Neural progenitor cell (in vitro differentiated cells): ENCODE measurements at regions not wholly inside any gene's neighbourhood (a gene's known extent, or its start where the extent isn't known, plus 50 kb on each side); places are given as distances from the start of the nearest gene placed in this dataset.

Source experiments
- DNase-seq: peaks from one replicate; pipeline ENCODE4 v3.0.0-alpha.2; 2016; ENCODE audit warnings: low spot score
- H2AFZ ChIP-seq: fragments of 200-600 bp; sonication (generic); replicated peaks from 2 replicates; pipeline ENCODE4 v1.6.1; 2016; ENCODE audit warnings: antibody characterized with exemption
- H3F3A ChIP-seq: fragments of 200-600 bp; sonication (generic); 2 replicates; pipeline ENCODE4 v1.6.1; 2016; ENCODE audit warnings: antibody characterized with exemption, low read depth
- H3K27ac ChIP-seq: fragments of 200-600 bp; sonication (generic); 2 replicates; pipeline ENCODE4 v1.5.1; 2016; ENCODE audit warnings: mild to moderate bottlenecking
- H3K27me3 ChIP-seq: fragments of 200-600 bp; sonication (generic); 2 replicates; pipeline ENCODE4 v1.6.1; 2016; ENCODE audit warnings: mild to moderate bottlenecking, moderate library complexity
- H3K36me3 ChIP-seq: fragments of 200-600 bp; sonication (generic); 2 replicates; pipeline ENCODE4 v1.5.1; 2016
- H3K4me1 ChIP-seq: fragments of 200-600 bp; sonication (generic); 2 replicates; pipeline ENCODE4 v1.6.1; 2016; ENCODE audit warnings: mixed run types
- H3K4me2 ChIP-seq: fragments of 200-600 bp; sonication (generic); 2 replicates; pipeline ENCODE4 v1.6.1; 2016
- H3K4me3 ChIP-seq: fragments of 200-600 bp; sonication (generic); 2 replicates; pipeline ENCODE4 v1.5.1; 2016
- H3K79me2 ChIP-seq: fragments of 200-600 bp; sonication (generic); 2 replicates; pipeline ENCODE4 v1.6.1; 2016; ENCODE audit warnings: low read depth
- H3K9ac ChIP-seq: fragments of 200-600 bp; sonication (generic); 2 replicates; pipeline ENCODE4 v1.6.1; 2016
- H3K9me3 ChIP-seq: fragments of 200-600 bp; sonication (generic); 2 replicates; pipeline ENCODE4 v1.5.1; 2016; ENCODE audit warnings: low read depth
- H4K20me1 ChIP-seq: fragments of 200-600 bp; sonication (generic); 2 replicates; pipeline ENCODE4 v1.6.1; 2016; ENCODE audit warnings: low read depth
- H3K27ac Mint-ChIP-seq: 3 replicates; pipeline ENCODE4 v1.8.0; 2021; ENCODE audit warnings: mixed read lengths
- H3K27me3 Mint-ChIP-seq: 2 replicates; pipeline ENCODE4 v1.8.0; 2022; ENCODE audit warnings: low read depth, mild to moderate bottlenecking, inconsistent platforms, moderate library complexity, mixed read lengths; ENCODE audit not compliant: insufficient read depth
- H3K36me3 Mint-ChIP-seq: 3 replicates; pipeline ENCODE4 v1.8.0; 2021; ENCODE audit warnings: mixed read lengths
- H3K4me1 Mint-ChIP-seq: 3 replicates; pipeline ENCODE4 v1.8.0; 2021; ENCODE audit warnings: mixed read lengths
- H3K4me3 Mint-ChIP-seq: 3 replicates; pipeline ENCODE4 v1.8.0; 2021; ENCODE audit warnings: mild to moderate bottlenecking, moderate library complexity, mixed read lengths
- H3K9me3 Mint-ChIP-seq: 3 replicates; pipeline ENCODE4 v1.8.0; 2020; ENCODE audit warnings: mixed read lengths
- EZH2 ChIP-seq: fragments of 200-600 bp; sonication (generic); IDR thresholded peaks from 2 replicates; pipeline ENCODE4 v1.6.1; 2017; ENCODE audit warnings: antibody characterized with exemption, mild to moderate bottlenecking, moderate library complexity
- EZH2phosphoT487 ChIP-seq: fragments of 200-600 bp; sonication (generic); IDR thresholded peaks from 2 replicates; pipeline ENCODE4 v1.6.1; 2017; ENCODE audit warnings: antibody characterized with exemption
- TF ChIP-seq, protein P1 (sequence below): fragments of 200-600 bp; sonication (generic); IDR thresholded peaks from 2 replicates; pipeline ENCODE4 v1.5.1; 2017; ENCODE audit warnings: antibody characterized with exemption, mild to moderate bottlenecking

DNA sequence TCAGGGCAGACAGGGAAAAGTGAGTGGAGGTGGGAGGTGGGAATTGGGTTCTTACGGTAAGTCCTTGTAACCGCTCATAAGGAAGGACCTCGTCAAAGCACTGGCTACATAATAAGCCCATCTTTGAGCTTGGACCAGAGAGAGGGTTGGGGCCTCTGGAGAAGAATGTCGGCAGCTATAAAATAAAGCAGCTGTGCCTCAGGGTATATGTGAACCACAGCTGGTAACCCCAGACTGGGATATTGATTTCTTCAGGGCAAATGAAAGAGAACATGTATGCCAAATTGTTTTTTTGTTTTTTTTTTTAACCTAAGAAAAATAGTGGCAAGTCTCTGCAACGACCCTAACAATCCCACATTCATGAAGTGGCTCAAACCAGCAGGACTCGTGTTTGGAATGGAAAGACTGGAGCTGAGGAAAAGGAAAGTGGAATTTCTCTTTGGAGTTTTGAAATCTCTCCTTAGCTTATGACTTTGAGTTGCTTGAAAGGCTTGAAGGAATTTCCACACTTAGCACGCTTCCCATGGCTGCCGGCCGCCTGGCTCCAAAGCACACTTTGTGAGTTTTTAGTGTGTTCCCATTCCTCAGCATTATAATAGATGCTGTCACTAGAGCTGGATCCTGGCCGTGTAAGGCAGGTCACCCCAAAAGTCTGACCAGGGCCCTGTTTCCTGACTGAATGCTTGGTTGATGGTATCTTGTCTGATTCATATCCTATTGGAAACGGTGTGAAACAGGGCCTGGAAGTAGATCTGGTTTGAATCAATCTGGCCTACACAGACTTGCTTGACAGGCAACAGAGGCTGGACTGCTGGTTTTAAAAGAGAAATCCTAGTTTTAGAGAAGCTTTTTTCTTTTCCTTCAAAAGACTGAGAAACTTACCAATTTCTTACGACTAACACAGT is 244.7 kb downstream of the MSRB3 start:
- Mint-ChIP-seq H3K36me3 (no peaks in the 10 kb centered on the region), H3K4me1 (peaks cover 17% of the 10 kb centered on the region), H3K27ac (peak overlapping the region; percentile 72), H3K9me3 (peaks cover 25% of the 10 kb centered on the region), H3K4me3 (no peak overlapping the region), H3K27me3 (peaks cover 14% of the 10 kb centered on the region)
- no peaks in the 10 kb centered on the region for H3K79me2 ChIP-seq
- no peak overlapping the region for H3K4me2 ChIP-seq
- H3K4me1 ChIP-seq = peaks cover 12% of the 10 kb centered on the region
- no peak overlapping the region for H2AFZ ChIP-seq
- no peak overlapping the region for H3K4me3 ChIP-seq
- H3K36me3 ChIP-seq = no peaks in the 10 kb centered on the region
- H3K27me3 ChIP-seq = no peaks in the 10 kb centered on the region
- no peak for DNase-seq
- no peaks in the 10 kb centered on the region for H3F3A ChIP-seq
- H3K9ac ChIP-seq = no peak overlapping the region
- H3K27ac ChIP-seq = no peak overlapping the region
- no peaks in the 10 kb centered on the region for H4K20me1 ChIP-seq
- no peaks in the 10 kb centered on the region for H3K9me3 ChIP-seq
- TF ChIP-seq, protein P1, sequence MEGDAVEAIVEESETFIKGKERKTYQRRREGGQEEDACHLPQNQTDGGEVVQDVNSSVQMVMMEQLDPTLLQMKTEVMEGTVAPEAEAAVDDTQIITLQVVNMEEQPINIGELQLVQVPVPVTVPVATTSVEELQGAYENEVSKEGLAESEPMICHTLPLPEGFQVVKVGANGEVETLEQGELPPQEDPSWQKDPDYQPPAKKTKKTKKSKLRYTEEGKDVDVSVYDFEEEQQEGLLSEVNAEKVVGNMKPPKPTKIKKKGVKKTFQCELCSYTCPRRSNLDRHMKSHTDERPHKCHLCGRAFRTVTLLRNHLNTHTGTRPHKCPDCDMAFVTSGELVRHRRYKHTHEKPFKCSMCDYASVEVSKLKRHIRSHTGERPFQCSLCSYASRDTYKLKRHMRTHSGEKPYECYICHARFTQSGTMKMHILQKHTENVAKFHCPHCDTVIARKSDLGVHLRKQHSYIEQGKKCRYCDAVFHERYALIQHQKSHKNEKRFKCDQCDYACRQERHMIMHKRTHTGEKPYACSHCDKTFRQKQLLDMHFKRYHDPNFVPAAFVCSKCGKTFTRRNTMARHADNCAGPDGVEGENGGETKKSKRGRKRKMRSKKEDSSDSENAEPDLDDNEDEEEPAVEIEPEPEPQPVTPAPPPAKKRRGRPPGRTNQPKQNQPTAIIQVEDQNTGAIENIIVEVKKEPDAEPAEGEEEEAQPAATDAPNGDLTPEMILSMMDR = no peak
- TF ChIP-seq EZH2 = no peak
- TF ChIP-seq EZH2phosphoT487 = no peak

DNA sequence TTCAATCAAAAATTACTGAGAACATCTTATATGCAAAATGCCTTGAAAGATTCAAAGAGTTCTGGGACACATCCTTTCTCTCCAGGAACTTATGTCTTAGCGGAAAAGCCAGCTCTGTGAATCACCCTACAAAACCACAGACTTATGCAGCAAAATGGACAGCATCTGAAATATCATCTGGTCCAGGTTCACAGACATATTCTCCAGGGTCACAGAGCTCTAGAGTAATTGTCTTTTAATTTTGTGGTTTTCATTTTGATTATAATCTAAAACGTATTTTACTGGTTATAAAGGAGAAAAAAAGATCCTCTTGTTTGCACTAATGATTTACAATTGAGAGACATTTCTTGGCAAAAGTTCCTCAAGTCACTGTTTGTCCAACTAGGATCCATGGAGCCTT is 246.2 kb downstream of the MSRB3 start:
- H3K27ac Mint-ChIP-seq = no peak overlapping the region
- Histone ChIP-seq H3K79me2 (no peaks in the 10 kb centered on the region), H3K9ac (no peak overlapping the region), H3K4me2 (no peak overlapping the region), H4K20me1 (no peaks in the 10 kb centered on the region), H3K4me1 (peaks cover 4% of the 10 kb centered on the region), H3K36me3 (no peaks in the 10 kb centered on the region), H3F3A (no peaks in the 10 kb centered on the region), H3K27ac (no peak overlapping the region), H3K9me3 (no peaks in the 10 kb centered on the region), H3K4me3 (no peak overlapping the region), H2AFZ (no peak overlapping the region), H3K27me3 (no peaks in the 10 kb centered on the region)
- H3K4me3 Mint-ChIP-seq = no peak overlapping the region
- H3K27me3 Mint-ChIP-seq = peaks cover 7% of the 10 kb centered on the region
- DNase-seq = no peak
- H3K36me3 Mint-ChIP-seq = no peaks in the 10 kb centered on the region
- peaks cover 21% of the 10 kb centered on the region for H3K9me3 Mint-ChIP-seq
- TF ChIP-seq EZH2 (no peak), EZH2phosphoT487 (no peak)
- TF ChIP-seq, protein P1 = no peak
- H3K4me1 Mint-ChIP-seq = peaks cover 5% of the 10 kb centered on the region

DNA sequence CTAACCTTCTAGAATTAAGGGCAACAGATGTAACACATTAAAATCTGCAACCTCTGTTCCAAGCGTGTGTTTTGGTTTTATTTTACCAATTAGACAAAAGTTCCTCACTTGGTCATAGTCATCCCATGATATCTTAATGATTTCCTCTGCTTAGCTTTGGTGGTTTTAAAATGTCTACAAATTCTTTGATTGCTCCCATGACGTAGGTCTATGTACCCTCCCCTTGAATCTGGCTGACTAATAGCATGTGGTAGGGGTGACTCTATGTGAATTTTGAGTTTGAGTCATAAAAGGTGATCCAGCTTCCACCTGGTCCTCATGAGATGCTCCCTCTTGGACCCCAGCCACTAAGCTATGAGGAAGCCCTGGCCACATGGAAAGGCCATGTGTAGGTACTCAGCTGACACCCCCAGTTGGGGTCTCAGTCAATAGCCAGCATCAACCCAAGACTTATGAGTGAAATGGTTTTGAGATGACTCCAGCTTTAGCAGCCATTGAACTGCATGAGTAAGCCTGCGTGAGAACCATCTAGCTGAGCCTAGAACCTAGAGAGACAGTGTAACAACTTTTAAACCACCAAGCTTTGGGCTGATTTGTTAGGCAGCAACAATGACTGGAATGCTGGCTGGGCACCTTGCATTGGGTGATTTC is 247.1 kb downstream of the MSRB3 start:
- no peak overlapping the region for H3K4me3 Mint-ChIP-seq
- H3K27ac ChIP-seq = no peak overlapping the region
- H3K27me3 Mint-ChIP-seq = peaks cover 6% of the 10 kb centered on the region
- H3K27ac Mint-ChIP-seq = no peak overlapping the region
- no peak overlapping the region for H2AFZ ChIP-seq
- H3K27me3 ChIP-seq = no peaks in the 10 kb centered on the region
- no peak for DNase-seq
- no peaks in the 10 kb centered on the region for H3K9me3 ChIP-seq
- H3K9ac ChIP-seq = no peak overlapping the region
- H4K20me1 ChIP-seq = no peaks in the 10 kb centered on the region
- no peak overlapping the region for H3K4me2 ChIP-seq
- H3K9me3 Mint-ChIP-seq = peaks cover 24% of the 10 kb centered on the region
- H3K4me1 Mint-ChIP-seq = peaks cover 3% of the 10 kb centered on the region
- H3K36me3 ChIP-seq = no peaks in the 10 kb centered on the region
- H3K4me1 ChIP-seq = peaks cover 8% of the 10 kb centered on the region
- H3K36me3 Mint-ChIP-seq = peaks cover 3% of the 10 kb centered on the region
- no peaks in the 10 kb centered on the region for H3F3A ChIP-seq
- no peaks in the 10 kb centered on the region for H3K79me2 ChIP-seq
- H3K4me3 ChIP-seq = no peak overlapping the region
- TF ChIP-seq EZH2 = no peak
- no peak for TF ChIP-seq EZH2phosphoT487
- TF ChIP-seq, protein P1 = no peak
